ENCODE measurements at regions not wholly inside any gene's neighbourhood (a gene's known extent, or its start where the extent isn't known, plus 50 kb on each side); places are given as distances from the start of the nearest gene placed in this dataset.
A peak's percentile ranks its signal among the peaks of the same experiment; 100 is the strongest.

DNA sequence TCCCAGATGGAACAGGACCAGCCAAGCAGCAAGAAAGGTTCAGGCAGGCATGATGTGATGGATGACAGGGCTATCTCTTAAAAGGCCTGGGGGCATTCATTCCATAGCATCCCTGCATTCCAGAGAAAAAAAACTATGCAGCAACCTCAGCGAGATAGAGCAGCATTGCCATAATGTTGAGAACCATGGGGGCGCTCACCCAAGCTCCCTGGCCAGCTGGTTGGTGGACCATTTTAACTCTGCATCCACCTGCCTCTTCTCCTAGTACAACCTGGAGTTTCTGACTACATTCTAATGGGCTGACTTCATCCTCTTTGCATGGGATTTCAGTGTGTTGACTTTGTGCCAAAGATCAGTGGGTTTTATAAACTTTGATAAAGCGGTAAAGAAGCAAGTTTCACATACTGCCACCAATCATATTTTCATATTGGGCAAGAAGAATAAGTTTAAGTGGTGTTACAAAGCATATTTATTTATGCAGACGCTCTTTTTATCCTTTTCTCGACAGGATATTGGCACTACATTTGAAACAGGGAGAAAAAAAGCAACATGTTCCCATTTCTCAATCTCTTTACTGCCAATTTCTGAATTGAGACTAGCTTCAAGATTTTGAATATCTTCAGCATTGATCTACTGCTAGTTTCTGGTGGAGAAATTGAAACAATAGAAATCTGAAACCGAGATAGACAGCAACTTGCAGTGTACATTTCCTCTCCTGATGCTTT lies 378.3 kb upstream of the WWC1 start:
- H3K27me3 ChIP-seq (ENCODE audit: control insufficient read depth, insufficient read depth, low read length): no peaks in the 10 kb centered on the region
- H3K4me3 ChIP-seq (ENCODE audit: low read depth, low read length): no peak overlapping the region
- no peak for DNase-seq (ENCODE audit: low read depth)
- TF ChIP-seq, protein P1, sequence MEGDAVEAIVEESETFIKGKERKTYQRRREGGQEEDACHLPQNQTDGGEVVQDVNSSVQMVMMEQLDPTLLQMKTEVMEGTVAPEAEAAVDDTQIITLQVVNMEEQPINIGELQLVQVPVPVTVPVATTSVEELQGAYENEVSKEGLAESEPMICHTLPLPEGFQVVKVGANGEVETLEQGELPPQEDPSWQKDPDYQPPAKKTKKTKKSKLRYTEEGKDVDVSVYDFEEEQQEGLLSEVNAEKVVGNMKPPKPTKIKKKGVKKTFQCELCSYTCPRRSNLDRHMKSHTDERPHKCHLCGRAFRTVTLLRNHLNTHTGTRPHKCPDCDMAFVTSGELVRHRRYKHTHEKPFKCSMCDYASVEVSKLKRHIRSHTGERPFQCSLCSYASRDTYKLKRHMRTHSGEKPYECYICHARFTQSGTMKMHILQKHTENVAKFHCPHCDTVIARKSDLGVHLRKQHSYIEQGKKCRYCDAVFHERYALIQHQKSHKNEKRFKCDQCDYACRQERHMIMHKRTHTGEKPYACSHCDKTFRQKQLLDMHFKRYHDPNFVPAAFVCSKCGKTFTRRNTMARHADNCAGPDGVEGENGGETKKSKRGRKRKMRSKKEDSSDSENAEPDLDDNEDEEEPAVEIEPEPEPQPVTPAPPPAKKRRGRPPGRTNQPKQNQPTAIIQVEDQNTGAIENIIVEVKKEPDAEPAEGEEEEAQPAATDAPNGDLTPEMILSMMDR (IDR thresholded peaks at IDR 0.05; ENCODE audit: insufficient read depth, low read length, poor library complexity, severe bottlenecking): no peak
- H3K36me3 ChIP-seq (ENCODE audit: control insufficient read depth, insufficient read depth, low read length): no peaks in the 10 kb centered on the region

DNA sequence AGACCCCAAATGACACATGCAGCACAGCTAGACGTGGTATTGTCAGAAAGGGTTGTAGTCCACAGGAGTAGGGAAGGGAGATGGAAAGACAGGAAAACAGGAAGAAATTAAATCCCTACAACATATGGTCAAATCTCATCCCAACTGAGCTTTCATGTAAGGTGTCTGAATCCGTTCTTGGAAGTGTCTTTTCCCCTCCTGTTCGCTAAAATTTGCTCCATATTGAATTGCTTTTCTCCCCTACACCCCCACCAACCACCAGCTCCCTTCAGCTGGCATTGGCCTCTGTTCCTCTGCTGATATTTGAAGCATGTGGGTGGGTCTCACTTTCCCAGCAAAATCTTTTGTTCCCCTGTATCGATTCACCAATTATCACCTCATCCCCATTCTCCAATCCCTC lies 376.2 kb upstream of the WWC1 start:
- Histone ChIP-seq H3K27me3 (ENCODE audit: control insufficient read depth, insufficient read depth, low read length) (no peaks in the 10 kb centered on the region), H3K4me3 (ENCODE audit: low read depth, low read length) (no peak overlapping the region), H3K36me3 (ENCODE audit: control insufficient read depth, insufficient read depth, low read length) (no peaks in the 10 kb centered on the region)
- no peak for DNase-seq (ENCODE audit: low read depth)
- TF ChIP-seq, protein P1 (IDR thresholded peaks at IDR 0.05; ENCODE audit: insufficient read depth, low read length, poor library complexity, severe bottlenecking): no peak

DNA sequence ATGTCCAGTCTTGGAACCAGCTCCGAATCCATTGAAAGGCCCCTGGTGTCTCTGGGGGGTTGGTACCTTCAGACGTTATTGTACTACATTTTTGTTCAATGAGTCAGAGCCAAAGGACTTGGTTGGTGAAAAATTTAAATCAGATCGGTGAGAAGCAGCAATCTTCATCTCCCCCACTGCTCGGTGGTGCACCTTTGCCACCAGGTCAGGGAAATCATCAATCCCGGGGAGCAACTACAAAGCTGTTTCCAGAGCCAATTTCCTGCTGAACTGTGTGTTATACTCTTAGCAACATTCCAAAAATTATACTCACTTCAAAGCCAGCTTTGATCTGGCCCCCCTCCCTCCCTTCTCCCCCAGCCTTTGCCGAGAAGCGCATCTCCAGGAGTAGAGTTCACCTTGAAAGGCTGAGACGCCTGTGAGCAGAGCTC lies 375.2 kb upstream of the WWC1 start:
- TF ChIP-seq, protein P1 (IDR thresholded peaks at IDR 0.05; ENCODE audit: insufficient read depth, low read length, poor library complexity, severe bottlenecking): no peak
- DNase-seq (ENCODE audit: low read depth): peak; percentile 67
- no peaks in the 10 kb centered on the region for H3K36me3 ChIP-seq (ENCODE audit: control insufficient read depth, insufficient read depth, low read length)
- H3K4me3 ChIP-seq (ENCODE audit: low read depth, low read length): no peak overlapping the region
- no peaks in the 10 kb centered on the region for H3K27me3 ChIP-seq (ENCODE audit: control insufficient read depth, insufficient read depth, low read length)

DNA sequence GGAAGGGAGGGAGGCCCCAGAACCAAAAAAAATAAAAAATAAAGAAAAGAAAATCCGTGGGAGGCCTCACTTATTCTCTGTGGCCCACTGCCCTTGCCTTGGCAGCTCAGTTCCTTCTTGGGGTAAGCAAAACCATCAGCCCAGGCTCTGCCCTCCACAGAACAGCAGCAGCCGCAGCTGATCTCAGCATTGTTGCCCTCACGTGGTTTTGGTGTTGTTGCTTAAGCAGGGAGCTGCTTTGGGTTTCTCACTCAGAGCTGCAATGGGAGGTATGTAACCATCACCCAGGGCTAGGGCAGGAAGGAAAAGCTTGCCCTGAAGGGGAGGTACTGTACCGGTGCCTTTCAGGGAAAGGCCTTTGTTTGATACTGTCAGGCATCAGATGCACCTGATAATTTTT lies 374.7 kb upstream of the WWC1 start:
- H3K4me3 ChIP-seq (ENCODE audit: low read depth, low read length): no peak overlapping the region
- peak; percentile 61 for DNase-seq (ENCODE audit: low read depth)
- TF ChIP-seq, protein P1 (IDR thresholded peaks at IDR 0.05; ENCODE audit: insufficient read depth, low read length, poor library complexity, severe bottlenecking): no peak
- no peaks in the 10 kb centered on the region for H3K36me3 ChIP-seq (ENCODE audit: control insufficient read depth, insufficient read depth, low read length)
- H3K27me3 ChIP-seq (ENCODE audit: control insufficient read depth, insufficient read depth, low read length): no peaks in the 10 kb centered on the region

DNA sequence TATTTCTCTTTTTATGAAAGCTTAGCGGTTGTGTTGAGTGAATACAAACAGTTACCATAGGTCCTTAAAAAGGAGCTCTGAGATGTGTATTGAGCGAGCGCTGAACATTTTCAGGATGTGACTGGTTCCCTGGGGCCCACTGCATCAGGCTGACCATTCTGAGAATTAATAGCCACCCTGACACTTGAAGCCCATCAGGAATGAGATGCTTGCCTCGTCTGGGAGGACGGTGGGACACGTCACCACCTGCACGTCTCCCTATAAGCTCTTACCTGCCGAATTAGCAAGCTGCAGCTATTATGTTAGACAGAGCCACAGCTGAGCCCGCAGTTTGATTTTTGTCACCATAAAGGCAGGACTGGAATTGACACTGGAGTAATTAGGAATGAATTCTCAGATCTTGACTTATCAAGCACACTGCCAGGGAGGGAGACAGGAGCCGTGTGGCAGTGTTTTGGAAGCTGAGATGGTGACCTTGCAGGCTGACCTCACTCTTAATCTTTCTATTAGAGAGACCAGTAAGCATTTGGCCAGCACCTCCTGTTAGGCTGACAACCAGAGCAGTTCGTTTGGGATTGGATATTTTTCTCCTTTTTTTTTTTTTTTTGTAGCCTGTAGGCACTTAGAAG lies 373.1 kb upstream of the WWC1 start:
- Histone ChIP-seq H3K27me3 (ENCODE audit: control insufficient read depth, insufficient read depth, low read length) (no peaks in the 10 kb centered on the region), H3K36me3 (ENCODE audit: control insufficient read depth, insufficient read depth, low read length) (no peaks in the 10 kb centered on the region), H3K4me3 (ENCODE audit: low read depth, low read length) (no peak overlapping the region)
- DNase-seq (ENCODE audit: low read depth): no peak
- TF ChIP-seq, protein P1 (IDR thresholded peaks at IDR 0.05; ENCODE audit: insufficient read depth, low read length, poor library complexity, severe bottlenecking): no peak

Data from kidney epithelial cell (primary cell).